PC-3 (cell line): ENCODE measurements at regions not wholly inside any gene's neighbourhood (a gene's known extent, or its start where the extent isn't known, plus 50 kb on each side); places are given as distances from the start of the nearest gene placed in this dataset.

ENCODE experiments used
- ATAC-seq: fragments of 200-7000 bp; cut with Tn5 transposase; 2 replicates; pipeline ENCODE4 v1.9.1; 2020; ENCODE audit warnings: mild to moderate bottlenecking, moderate library complexity
- BruUV-seq: library from RNA; stranded (reverse); fragments of 400-500 nt; replicated peaks from 2 replicates; lab custom pipeline; 2021; lab: Mats Ljungman, UMichigan
- CTCF ChIA-PET: fragments of 300-600 bp; sonication (Branson Sonifier 250); formaldehyde crosslinking; loops from one replicate; lab custom pipeline; 2022; ENCODE audit warnings: antibody characterized with exemption; lab: Charles Lee
- POLR2A ChIA-PET: fragments of 300-600 bp; sonication (Branson Sonifier 250); formaldehyde crosslinking; loops from one replicate; lab custom pipeline; 2022; ENCODE audit warnings: antibody characterized with exemption; ENCODE audit not compliant: unreplicated experiment; lab: Charles Lee
- DNase-seq: peaks from one replicate; pipeline ENCODE4 v3.0.0-alpha.2; 2015
- H2AFZ ChIP-seq: fragments of 300-600 bp; sonication (generic); 2 replicates; pipeline ENCODE4 v1.6.0; 2016; ENCODE audit warnings: antibody characterized with exemption, low read length
- H3F3A ChIP-seq: fragments of 300-600 bp; sonication (generic); one replicate; pipeline ENCODE4 v1.6.0; 2017; ENCODE audit warnings: antibody characterized with exemption, low read length, control low read depth, mild to moderate bottlenecking; ENCODE audit not compliant: unreplicated experiment
- H3K27ac ChIP-seq: fragments of 300-600 bp; sonication (generic); 2 replicates; pipeline ENCODE4 v1.5.1; 2016; ENCODE audit warnings: mild to moderate bottlenecking, low read length
- H3K27me3 ChIP-seq: fragments of 300-600 bp; sonication (generic); 2 replicates; pipeline ENCODE4 v1.6.1; 2016; ENCODE audit warnings: low read length, mixed read lengths
- H3K36me3 ChIP-seq: fragments of 300-600 bp; sonication (generic); 2 replicates; pipeline ENCODE4 v1.6.1; 2016; ENCODE audit warnings: low read depth, mixed run types, low read length, mixed read lengths
- H3K4me1 ChIP-seq: fragments of 300-600 bp; sonication (generic); 2 replicates; pipeline ENCODE4 v1.5.1; 2016; ENCODE audit warnings: low read length; ENCODE audit not compliant: insufficient read depth
- H3K4me2 ChIP-seq: fragments of 300-600 bp; sonication (generic); 2 replicates; pipeline ENCODE4 v1.6.0; 2016; ENCODE audit warnings: low read length
- H3K4me3 ChIP-seq: fragments of 300-600 bp; sonication (generic); 2 replicates; pipeline ENCODE4 v1.5.1; 2016; ENCODE audit warnings: mild to moderate bottlenecking, low read length, mixed read lengths
- H3K79me2 ChIP-seq: fragments of 300-600 bp; sonication (generic); 2 replicates; pipeline ENCODE4 v1.6.1; 2017; ENCODE audit warnings: low read length, mixed read lengths
- H3K9ac ChIP-seq: fragments of 300-600 bp; sonication (generic); 2 replicates; pipeline ENCODE4 v1.6.0; 2016; ENCODE audit warnings: mild to moderate bottlenecking, low read length
- H3K9me2 ChIP-seq: fragments of 300-600 bp; sonication (generic); replicated peaks from 2 replicates; pipeline ENCODE4 v1.6.1; 2016; ENCODE audit warnings: mixed run types, low read length, mixed read lengths
- H3K9me3 ChIP-seq: fragments of 300-600 bp; sonication (generic); 2 replicates; pipeline ENCODE4 v1.6.1; 2016; ENCODE audit warnings: low read length, mixed read lengths
- H4K20me1 ChIP-seq: fragments of 300-600 bp; sonication (generic); 2 replicates; pipeline ENCODE4 v1.6.1; 2016; ENCODE audit warnings: low read length, mixed read lengths
- EZH2 ChIP-seq: fragments of 300-600 bp; sonication (generic); IDR thresholded peaks from one replicate; pipeline ENCODE4 v1.6.1; 2017; ENCODE audit warnings: antibody characterized with exemption, mild to moderate bottlenecking, low read length; ENCODE audit not compliant: unreplicated experiment
- EZH2phosphoT487 ChIP-seq: fragments of 300-600 bp; sonication (generic); IDR thresholded peaks from 2 replicates; pipeline ENCODE4 v1.6.1; 2018; ENCODE audit warnings: mild to moderate bottlenecking, antibody characterized with exemption, low read length, borderline replicate concordance
- intact Hi-C: fragments of 100-400 bp; cut with micrococcal nuclease; formaldehyde crosslinking; loops from 2 replicates; pipeline ENCODE4 v1.9.0; 2023
- TF ChIP-seq, protein P1 (sequence below): fragments of 300-600 bp; sonication (generic); conservative IDR thresholded peaks from 2 replicates; pipeline ENCODE4 v1.5.1; 2017; ENCODE audit warnings: antibody characterized with exemption, low read depth, mild to moderate bottlenecking, low read length

DNA sequence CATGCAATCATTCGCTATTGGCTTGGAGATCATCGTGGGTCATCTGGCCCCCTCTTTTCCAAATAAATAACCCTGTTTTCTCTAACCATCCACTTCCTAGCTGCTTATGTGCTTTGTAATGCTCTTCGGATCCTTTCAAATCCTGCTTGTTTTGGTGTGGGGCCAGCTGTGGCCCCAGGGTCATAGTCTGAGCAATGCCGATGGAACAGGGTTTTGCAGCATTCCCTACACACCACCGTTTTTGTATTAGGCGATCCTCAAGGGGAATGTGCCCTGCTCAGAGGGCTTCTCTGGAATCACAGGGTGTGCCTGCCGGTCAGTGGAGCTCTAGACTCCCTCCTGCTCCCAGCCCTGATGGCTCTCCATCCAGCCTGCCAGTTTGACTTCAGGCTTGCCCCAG lies 78.1 kb upstream of the NRXN3 start:
- no peaks in the 10 kb centered on the region for H3F3A ChIP-seq
- no peaks in the 10 kb centered on the region for H4K20me1 ChIP-seq
- intact Hi-C loops: no loop called here
- no peaks in the 10 kb centered on the region for H3K79me2 ChIP-seq
- no peak overlapping the region for H3K27ac ChIP-seq
- CTCF ChIA-PET: no interaction called here
- no peak for DNase-seq
- H3K27me3 ChIP-seq: peaks cover 30% of the 10 kb centered on the region
- no TSS peak for BruUV-seq
- no peak overlapping the region for H2AFZ ChIP-seq
- H3K4me1 ChIP-seq: no peaks in the 10 kb centered on the region
- H3K4me3 ChIP-seq: no peak overlapping the region
- H3K9me2 ChIP-seq: no peaks in the 10 kb centered on the region
- no peaks in the 10 kb centered on the region for H3K9me3 ChIP-seq
- H3K4me2 ChIP-seq: no peak overlapping the region
- H3K9ac ChIP-seq: no peak overlapping the region
- H3K36me3 ChIP-seq: no peaks in the 10 kb centered on the region
- no peak for TF ChIP-seq EZH2
- TF ChIP-seq, protein P1, sequence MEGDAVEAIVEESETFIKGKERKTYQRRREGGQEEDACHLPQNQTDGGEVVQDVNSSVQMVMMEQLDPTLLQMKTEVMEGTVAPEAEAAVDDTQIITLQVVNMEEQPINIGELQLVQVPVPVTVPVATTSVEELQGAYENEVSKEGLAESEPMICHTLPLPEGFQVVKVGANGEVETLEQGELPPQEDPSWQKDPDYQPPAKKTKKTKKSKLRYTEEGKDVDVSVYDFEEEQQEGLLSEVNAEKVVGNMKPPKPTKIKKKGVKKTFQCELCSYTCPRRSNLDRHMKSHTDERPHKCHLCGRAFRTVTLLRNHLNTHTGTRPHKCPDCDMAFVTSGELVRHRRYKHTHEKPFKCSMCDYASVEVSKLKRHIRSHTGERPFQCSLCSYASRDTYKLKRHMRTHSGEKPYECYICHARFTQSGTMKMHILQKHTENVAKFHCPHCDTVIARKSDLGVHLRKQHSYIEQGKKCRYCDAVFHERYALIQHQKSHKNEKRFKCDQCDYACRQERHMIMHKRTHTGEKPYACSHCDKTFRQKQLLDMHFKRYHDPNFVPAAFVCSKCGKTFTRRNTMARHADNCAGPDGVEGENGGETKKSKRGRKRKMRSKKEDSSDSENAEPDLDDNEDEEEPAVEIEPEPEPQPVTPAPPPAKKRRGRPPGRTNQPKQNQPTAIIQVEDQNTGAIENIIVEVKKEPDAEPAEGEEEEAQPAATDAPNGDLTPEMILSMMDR: no peak
- TF ChIP-seq EZH2phosphoT487: no peak
- no peak for ATAC-seq
- POLR2A ChIA-PET: no interaction called here

DNA sequence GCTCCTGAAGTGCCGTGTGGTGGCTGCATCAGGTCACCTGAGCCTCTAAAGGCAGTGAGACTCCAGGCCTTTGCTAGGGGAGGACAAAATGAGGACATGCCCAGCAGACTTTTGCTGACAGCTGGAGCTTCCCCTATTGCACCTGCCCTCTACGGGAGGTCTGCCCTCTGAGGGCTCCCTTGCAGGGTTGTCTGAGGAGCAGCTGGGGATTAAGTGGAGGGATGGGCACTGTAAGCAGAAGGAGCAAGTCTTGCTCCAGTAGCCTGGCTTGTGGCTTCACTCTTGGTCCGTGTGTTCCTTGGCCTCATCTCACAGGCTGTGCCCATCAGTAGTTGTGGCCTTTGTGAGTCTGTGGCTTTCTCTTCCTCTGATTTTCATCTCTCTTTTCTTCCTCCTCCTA lies 66.9 kb upstream of the NRXN3 start:
- Histone ChIP-seq H3K4me1 (no peaks in the 10 kb centered on the region), H3K4me3 (no peak overlapping the region), H3K27ac (no peak overlapping the region), H4K20me1 (no peaks in the 10 kb centered on the region), H3F3A (no peaks in the 10 kb centered on the region), H3K27me3 (no peaks in the 10 kb centered on the region), H3K9ac (no peak overlapping the region), H3K79me2 (no peaks in the 10 kb centered on the region), H3K9me2 (no peaks in the 10 kb centered on the region), H3K36me3 (no peaks in the 10 kb centered on the region), H2AFZ (no peak overlapping the region), H3K4me2 (no peak overlapping the region), H3K9me3 (no peaks in the 10 kb centered on the region)
- ATAC-seq: no peak
- DNase-seq: no peak
- no TSS peak for BruUV-seq
- POLR2A ChIA-PET: no interaction called here
- intact Hi-C loops: no loop called here
- TF ChIP-seq EZH2 (no peak), EZH2phosphoT487 (no peak)
- TF ChIP-seq, protein P1: no peak
- CTCF ChIA-PET: no interaction called here

DNA sequence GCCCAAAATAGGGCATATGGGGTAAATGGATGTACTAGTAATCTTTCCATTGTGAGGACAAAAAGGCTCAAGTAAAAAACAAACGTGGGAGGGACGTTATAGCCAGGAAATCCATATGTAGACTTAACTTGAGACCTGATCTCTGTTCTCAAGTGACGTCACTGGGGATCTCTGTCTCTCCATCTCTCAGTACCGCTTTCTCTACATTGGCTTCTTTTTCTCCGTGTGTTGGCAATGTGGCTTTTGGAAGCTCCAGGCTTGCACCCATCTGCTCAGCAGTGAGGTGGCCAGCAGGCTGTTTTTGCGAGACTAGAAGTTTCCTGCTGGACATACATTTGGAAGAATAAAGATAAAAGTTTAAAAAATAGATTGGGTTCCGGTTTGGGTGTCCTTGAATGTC lies 66.0 kb upstream of the NRXN3 start:
- intact Hi-C loops: no loop called here
- Histone ChIP-seq H4K20me1 (no peaks in the 10 kb centered on the region), H3K9ac (no peak overlapping the region), H3K27me3 (no peaks in the 10 kb centered on the region), H2AFZ (no peak overlapping the region), H3K27ac (no peak overlapping the region), H3K36me3 (no peaks in the 10 kb centered on the region), H3K79me2 (no peaks in the 10 kb centered on the region), H3K4me1 (no peaks in the 10 kb centered on the region), H3K4me3 (no peak overlapping the region), H3F3A (no peaks in the 10 kb centered on the region), H3K9me3 (no peaks in the 10 kb centered on the region), H3K9me2 (no peaks in the 10 kb centered on the region), H3K4me2 (no peak overlapping the region)
- ATAC-seq: no peak
- BruUV-seq: no TSS peak
- no peak for DNase-seq
- TF ChIP-seq EZH2 (no peak), EZH2phosphoT487 (no peak)
- TF ChIP-seq, protein P1: no peak
- ChIA-PET CTCF (no interaction called here), POLR2A (no interaction called here)
